VCaP (cell line): ENCODE measurements at regions not wholly inside any gene's neighbourhood (a gene's known extent, or its start where the extent isn't known, plus 50 kb on each side); places are given as distances from the start of the nearest gene placed in this dataset.

Experiments
- H3K27ac ChIP-seq: fragments of 450-650 bp; 2 replicates; pipeline ENCODE4 v1.5.1; 2017
- CTCF ChIP-seq: fragments of 450-650 bp; conservative IDR thresholded peaks from 2 replicates; pipeline ENCODE4 v1.5.1; 2017; ENCODE audit warnings: mild to moderate bottlenecking, moderate library complexity

- no peak for TF ChIP-seq CTCF
- H3K27ac ChIP-seq, result no peak overlapping the region
Observed at GRCh38 chr4:52372269-52372668, 286.8 kb downstream of the USP46 start.

- TF ChIP-seq CTCF, result no peak
- no peak overlapping the region for H3K27ac ChIP-seq
Observed at GRCh38 chr4:52372747-52373146, 286.4 kb downstream of the USP46 start.

- H3K27ac ChIP-seq, result no peak overlapping the region
- TF ChIP-seq CTCF, result no peak
Observed at GRCh38 chr4:52373650-52374049, 285.5 kb downstream of the USP46 start.

GRCh38 chr4:52374877-52375276, 284.2 kb downstream of the USP46 start:
- H3K27ac ChIP-seq, result no peak overlapping the region
- no peak for TF ChIP-seq CTCF

- no peak overlapping the region for H3K27ac ChIP-seq
- peak; percentile 74 for TF ChIP-seq CTCF
Observed at GRCh38 chr4:52376132-52376704, 282.9 kb downstream of the USP46 start.

GRCh38 chr4:52377563-52377962, 281.5 kb downstream of the USP46 start:
- TF ChIP-seq CTCF, result no peak
- no peak overlapping the region for H3K27ac ChIP-seq

- TF ChIP-seq CTCF, result no peak
- no peak overlapping the region for H3K27ac ChIP-seq
Observed at GRCh38 chr4:52407545-52407944, 251.6 kb downstream of the USP46 start.
